ENCODE measurements at regions not wholly inside any gene's neighbourhood (a gene's known extent, or its start where the extent isn't known, plus 50 kb on each side); places are given as distances from the start of the nearest gene placed in this dataset.

DNA sequence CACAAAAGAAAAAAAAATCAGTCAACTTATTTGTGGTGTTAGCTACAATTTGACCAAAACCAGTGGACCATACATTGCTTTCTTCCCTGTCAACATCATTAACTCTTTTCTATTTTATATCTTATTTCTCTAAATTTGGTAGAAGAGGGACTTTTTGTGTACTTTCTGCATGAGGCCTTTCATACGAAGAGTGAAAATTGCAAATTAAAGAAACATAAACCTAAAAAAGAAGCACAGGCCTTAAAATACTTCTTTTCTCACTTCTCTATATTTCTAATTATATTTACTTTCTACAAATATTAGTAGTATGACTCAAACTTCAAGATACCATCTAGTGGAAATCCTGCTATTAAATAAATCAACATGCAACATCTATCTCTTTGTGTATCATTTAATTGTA lies 1073.4 kb upstream of the ZEB2 start:
- no peaks in the 10 kb centered on the region for H3K9me3 ChIP-seq
- DNase-seq (ENCODE audit: low spot score in 2 of 2), result no peak
- H3K4me3 ChIP-seq, result no peak overlapping the region
- TF ChIP-seq POLR2A (IDR thresholded peaks at IDR 0.05), result no peak
- no peak for TF ChIP-seq EP300 (IDR thresholded peaks at IDR 0.05)
- H3K4me1 ChIP-seq, result peaks cover 20% of the 10 kb centered on the region
- H3K36me3 ChIP-seq, result no peaks in the 10 kb centered on the region
- 83% methylated on average over 1 of the region's 1 CpG for WGBS
- no peaks in the 10 kb centered on the region for H3K27me3 ChIP-seq
- H3K27ac ChIP-seq, result no peak overlapping the region

- 92% methylated on average over 1 of the region's 1 CpG for WGBS
- no peaks in the 10 kb centered on the region for H3K27me3 ChIP-seq
- no peak overlapping the region for H3K4me3 ChIP-seq
- H3K27ac ChIP-seq, result no peak overlapping the region
- no peaks in the 10 kb centered on the region for H3K9me3 ChIP-seq
- TF ChIP-seq EP300 (IDR thresholded peaks at IDR 0.05) (no peak), POLR2A (IDR thresholded peaks at IDR 0.05) (no peak)
- TF ChIP-seq, protein P1, sequence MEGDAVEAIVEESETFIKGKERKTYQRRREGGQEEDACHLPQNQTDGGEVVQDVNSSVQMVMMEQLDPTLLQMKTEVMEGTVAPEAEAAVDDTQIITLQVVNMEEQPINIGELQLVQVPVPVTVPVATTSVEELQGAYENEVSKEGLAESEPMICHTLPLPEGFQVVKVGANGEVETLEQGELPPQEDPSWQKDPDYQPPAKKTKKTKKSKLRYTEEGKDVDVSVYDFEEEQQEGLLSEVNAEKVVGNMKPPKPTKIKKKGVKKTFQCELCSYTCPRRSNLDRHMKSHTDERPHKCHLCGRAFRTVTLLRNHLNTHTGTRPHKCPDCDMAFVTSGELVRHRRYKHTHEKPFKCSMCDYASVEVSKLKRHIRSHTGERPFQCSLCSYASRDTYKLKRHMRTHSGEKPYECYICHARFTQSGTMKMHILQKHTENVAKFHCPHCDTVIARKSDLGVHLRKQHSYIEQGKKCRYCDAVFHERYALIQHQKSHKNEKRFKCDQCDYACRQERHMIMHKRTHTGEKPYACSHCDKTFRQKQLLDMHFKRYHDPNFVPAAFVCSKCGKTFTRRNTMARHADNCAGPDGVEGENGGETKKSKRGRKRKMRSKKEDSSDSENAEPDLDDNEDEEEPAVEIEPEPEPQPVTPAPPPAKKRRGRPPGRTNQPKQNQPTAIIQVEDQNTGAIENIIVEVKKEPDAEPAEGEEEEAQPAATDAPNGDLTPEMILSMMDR (IDR thresholded peaks at IDR 0.05), result no peak
- peaks cover 15% of the 10 kb centered on the region for H3K4me1 ChIP-seq
- DNase-seq (ENCODE audit: low spot score in 2 of 2), result no peak
- H3K36me3 ChIP-seq, result no peaks in the 10 kb centered on the region
These were observed 1072.4 kb upstream of the ZEB2 start for GRCh38 chr2:145592361-145592760.

- no peak for DNase-seq (ENCODE audit: low spot score in 2 of 2)
- WGBS, result 78% methylated on average over 3 of the region's 3 CpGs
- Histone ChIP-seq H3K27ac (no peak overlapping the region), H3K9me3 (no peaks in the 10 kb centered on the region), H3K4me1 (peaks cover 11% of the 10 kb centered on the region), H3K4me3 (no peak overlapping the region), H3K27me3 (no peaks in the 10 kb centered on the region), H3K36me3 (no peaks in the 10 kb centered on the region)
- no peak for TF ChIP-seq EP300 (IDR thresholded peaks at IDR 0.05)
- TF ChIP-seq, protein P1 (IDR thresholded peaks at IDR 0.05), result no peak
- TF ChIP-seq POLR2A (IDR thresholded peaks at IDR 0.05), result no peak
These were observed 1071.3 kb upstream of the ZEB2 start for GRCh38 chr2:145591109-145591809.

DNA sequence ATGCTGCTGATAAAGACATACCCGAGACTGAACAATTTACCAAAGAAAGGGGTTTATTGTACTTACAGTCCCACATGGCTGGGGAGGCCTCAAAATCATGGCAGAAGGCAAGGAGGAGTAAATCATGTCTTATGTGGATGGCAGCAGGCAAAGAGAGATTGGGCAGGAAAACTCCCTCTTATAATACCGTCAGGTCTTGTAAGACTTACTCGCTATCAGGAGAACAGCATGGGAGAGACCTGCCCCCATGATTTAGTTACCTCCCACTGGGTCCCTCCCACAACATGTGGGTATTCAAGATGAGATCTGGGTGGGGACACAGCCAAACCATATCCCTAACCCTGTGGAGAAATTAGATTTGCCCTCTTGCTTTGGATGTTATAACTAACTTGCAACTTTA lies 1068.0 kb upstream of the ZEB2 start:
- WGBS, result 84% methylated on average over 3 of the region's 3 CpGs
- H3K27me3 ChIP-seq, result no peaks in the 10 kb centered on the region
- H3K36me3 ChIP-seq, result no peaks in the 10 kb centered on the region
- peaks cover 11% of the 10 kb centered on the region for H3K4me1 ChIP-seq
- H3K4me3 ChIP-seq, result no peak overlapping the region
- H3K9me3 ChIP-seq, result no peaks in the 10 kb centered on the region
- TF ChIP-seq, protein P1 (IDR thresholded peaks at IDR 0.05), result no peak
- no peak for TF ChIP-seq POLR2A (IDR thresholded peaks at IDR 0.05)
- no peak for TF ChIP-seq POLR2AphosphoS5 (IDR thresholded peaks at IDR 0.05)
- no peak for TF ChIP-seq EP300 (IDR thresholded peaks at IDR 0.05)
- H3K27ac ChIP-seq, result no peak overlapping the region
- DNase-seq (ENCODE audit: low spot score in 2 of 2), result no peak

DNA sequence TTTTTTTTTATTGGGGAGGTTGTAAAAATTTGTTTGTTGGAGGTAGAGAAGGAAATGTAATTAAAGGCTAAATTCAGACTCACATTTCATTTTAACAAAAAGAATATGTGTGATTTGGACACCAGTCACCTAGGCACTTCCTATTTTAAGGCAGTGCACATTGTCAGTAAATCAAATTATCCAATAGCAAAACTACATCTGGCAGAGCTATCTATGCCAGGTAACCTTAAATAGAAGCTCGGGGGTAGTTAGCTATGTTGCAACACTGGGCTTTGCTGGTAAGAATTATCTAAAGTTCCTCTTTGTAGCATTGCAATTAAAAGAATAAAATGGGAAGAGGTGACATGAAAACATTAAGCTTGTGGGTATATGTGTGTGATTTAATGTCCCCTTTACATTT lies 1064.4 kb upstream of the ZEB2 start:
- WGBS, result 37% methylated on average over 1 of the region's 1 CpG

More for the DNA sequence above, 1064.4 kb upstream of the ZEB2 start:
- no peak overlapping the region for H3K27ac ChIP-seq
- H3K27me3 ChIP-seq, result no peaks in the 10 kb centered on the region
- no peaks in the 10 kb centered on the region for H3K36me3 ChIP-seq
- no peak overlapping the region for H3K4me3 ChIP-seq
- H3K4me1 ChIP-seq, result no peaks in the 10 kb centered on the region
- DNase-seq (ENCODE audit: low spot score in 2 of 2), result no peak
- H3K9me3 ChIP-seq, result no peaks in the 10 kb centered on the region
- TF ChIP-seq POLR2A (IDR thresholded peaks at IDR 0.05), result no peak
- TF ChIP-seq EP300 (IDR thresholded peaks at IDR 0.05), result no peak
- TF ChIP-seq, protein P1 (IDR thresholded peaks at IDR 0.05), result no peak
- no peak for TF ChIP-seq POLR2AphosphoS5 (IDR thresholded peaks at IDR 0.05)

Data from suprapubic skin (tissue), 4 donors.